ENCODE measurements at regions not wholly inside any gene's neighbourhood (a gene's known extent, or its start where the extent isn't known, plus 50 kb on each side); places are given as distances from the start of the nearest gene placed in this dataset.

- ChIA-PET POLR2A (no interaction called here), CTCF (interaction anchor here (1.5 kb wide), 1 partner anchor 17 kb away, joined by 5 read pairs; no protein-coding TSS in a partner anchor), RAD21 (ENCODE audit: low non-redundant PET in 1 of 2, low total read pairs in 2 of 2, uncharacterized antibody in 2 of 2, unreplicated experiment in 2 of 2) (no interaction called here)
- Histone ChIP-seq H3K36me3 (ENCODE audit: control insufficient read depth in 1 of 2, insufficient read depth in 2 of 2, low read length in 2 of 2) (no peaks in the 10 kb centered on the region), H3K9ac (ENCODE audit: low read length) (no peak overlapping the region), H3K4me2 (ENCODE audit: low read length) (no peak overlapping the region), H2AFZ (ENCODE audit: low read depth, low read length, poor library complexity, severe bottlenecking) (no peak overlapping the region), H3K9me2 (ENCODE audit: insufficient read depth) (no peaks in the 10 kb centered on the region), H4K20me1 (ENCODE audit: insufficient read depth) (no peaks in the 10 kb centered on the region), H3K4me3 (replicated peaks in 1 of 2; ENCODE audit: low read depth in 1 of 2, low read length in 2 of 2) (no peak overlapping the region), H3K27ac (ENCODE audit: low read depth, low read length) (no peak overlapping the region), H3K79me2 (ENCODE audit: insufficient read depth, low read length) (no peaks in the 10 kb centered on the region), H3K27me3 (ENCODE audit: insufficient read depth, low read length) (peaks cover 5% of the 10 kb centered on the region; the same call in 1 of the 2 replicates), H3K4me1 (ENCODE audit: control insufficient read depth in 1 of 2, insufficient read depth in 2 of 2, low read length in 2 of 2) (no peaks in the 10 kb centered on the region), H3K9me3 (ENCODE audit: control insufficient read depth in 1 of 2, insufficient read depth in 1 of 2, low read depth in 1 of 2, low read length in 2 of 2) (no peaks in the 10 kb centered on the region)
- no TSS peak for BruUV-seq (replicated peaks)
- TF ChIP-seq SIN3A (IDR thresholded peaks at IDR 0.05; ENCODE audit: low read depth) (no peak), CBX3 (IDR thresholded peaks at IDR 0.05; ENCODE audit: low read depth) (no peak), REST (IDR thresholded peaks at IDR 0.05; ENCODE audit: low read depth) (no peak), POLR2A (IDR thresholded peaks at IDR 0.05; ENCODE audit: borderline replicate concordance, extremely low read depth, insufficient read depth, insufficient read length) (no peak), ZFX (IDR thresholded peaks at IDR 0.05) (no peak), TCF7L2 (IDR thresholded peaks at IDR 0.05; ENCODE audit: borderline replicate concordance, extremely low read depth, insufficient read depth, insufficient read length) (no peak), EGR1 (IDR thresholded peaks at IDR 0.05; ENCODE audit: low read depth) (no peak)
- no peak for DNase-seq (ENCODE audit: low read depth, low spot score)
- no peak for ATAC-seq
- intact Hi-C loops (cut with micrococcal nuclease), result no loop called here
These were observed 427.8 kb upstream of the ZMIZ1 start for GRCh38 chr10:78640796-78641636.

All from HCT116 (cell line).